Psoas muscle (tissue), 7 donors: ENCODE measurements at regions not wholly inside any gene's neighbourhood (a gene's known extent, or its start where the extent isn't known, plus 50 kb on each side); places are given as distances from the start of the nearest gene placed in this dataset.

Experiments
- ATAC-seq, 4 donors: fragments of 200-7000 bp; cut with Tn5 transposase; one replicate each; pipeline ENCODE4 v1.9.1; 2020; ENCODE audit warnings: moderate library complexity in 3 of 4, mild to moderate bottlenecking in 2 of 4
- DNase-seq, 2 donors: peaks; one replicate each; pipeline ENCODE4 v3.0.0-alpha.2; 2020
- H3K27ac ChIP-seq: fragments of 200-600 bp; one replicate; pipeline ENCODE4 v1.8.0; 2022
- H3K27me3 ChIP-seq, 3 donors: fragments of 200-600 bp in 1 of 3; one replicate each; pipeline versions ENCODE4 v1.6.1 to v1.8.0; 2013 to 2022; ENCODE audit warnings: low read length in 2 of 3, mild to moderate bottlenecking in 2 of 3, moderate library complexity in 1 of 3; ENCODE audit not compliant: insufficient read depth in 3 of 3
- H3K36me3 ChIP-seq, 2 donors: fragments of 200-600 bp in 1 of 2; one replicate each; pipeline versions ENCODE4 v1.6.1 to v1.8.0; 2013 to 2022; ENCODE audit warnings: low read depth in 1 of 2, mild to moderate bottlenecking in 1 of 2, moderate library complexity in 1 of 2; ENCODE audit not compliant: insufficient read depth in 1 of 2
- H3K4me1 ChIP-seq: fragments of 200-600 bp; one replicate; pipeline ENCODE4 v1.8.0; 2022
- H3K4me3 ChIP-seq: fragments of 200-600 bp; one replicate; pipeline ENCODE4 v1.8.0; 2022; ENCODE audit warnings: mild to moderate bottlenecking
- H3K9me3 ChIP-seq: fragments of 200-600 bp; one replicate; pipeline ENCODE4 v1.8.0; 2022
- CTCF ChIP-seq: fragments of 200-600 bp; IDR thresholded peaks from one replicate; pipeline ENCODE4 v1.8.0; 2022; ENCODE audit warnings: antibody characterized with exemption
- WGBS, 3 donors: extraction: QIAGEN DNeasy Blood & Tissue Kit; methylation state at CpG; one replicate each; pipeline versions ENCODE4 v1.1.6 to v1.1.7; 2013; 5-methylcytosine and 5-hydroxymethylcytosine counted together
- intact Hi-C, 2 donors: fragments of 100-400 bp; cut with DNase I; formaldehyde crosslinking; loops; one replicate each; pipeline versions ENCODE4 v1.11.0 to v1.14.2; 2022
- donor health status: healthy with polysubstance abuse.
- donor health status: DM: no; HTN: no; CAD: no; lungs with moderate emphysema.
- donor health status: Bipolar disorder and iron deficiency.
- donor health status: healthy.
- donor health status: DM: yes; HTN: yes; CAD: no.
- donor health status: DM: no; HTN: no; CAD: no.
- donor health status: DM: yes; HTN: yes; CAD: no.

- DNase-seq (no peak), ATAC-seq (no peak)
- intact Hi-C loops = no loop called here
- no peak overlapping the region for H3K4me3 ChIP-seq
- no peaks in the 10 kb centered on the region for H3K36me3 ChIP-seq
- no peaks in the 10 kb centered on the region for H3K27me3 ChIP-seq
- TF ChIP-seq CTCF = no peak
- no peak overlapping the region for H3K27ac ChIP-seq
- no peaks in the 10 kb centered on the region for H3K9me3 ChIP-seq
- 44 to 52% (median 44%) methylated on average over 1 of the region's 1 CpG for WGBS, 3 donors
- no peaks in the 10 kb centered on the region for H3K4me1 ChIP-seq
Observed at GRCh38 chr1:57550092-57550491, 126.2 kb upstream of the DAB1 start.

- DNase-seq = no peak
- 31 to 55% (median 36%) methylated on average over 4 of the region's 4 CpGs for WGBS, 3 donors
- Histone ChIP-seq H3K27me3 (no peaks in the 10 kb centered on the region), H3K9me3 (no peaks in the 10 kb centered on the region), H3K27ac (no peak overlapping the region), H3K4me3 (no peak overlapping the region), H3K36me3 (no peaks in the 10 kb centered on the region), H3K4me1 (no peaks in the 10 kb centered on the region)
- intact Hi-C loops = no loop called here
- ATAC-seq = peak in 2 of 4 donors; percentile 36 to 39
- no peak for TF ChIP-seq CTCF
Observed at GRCh38 chr1:57549300-57549699, 125.4 kb upstream of the DAB1 start.

GRCh38 chr1:57546549-57547330, 122.9 kb upstream of the DAB1 start:
- H3K9me3 ChIP-seq = no peaks in the 10 kb centered on the region
- WGBS, 3 donors = 70 to 76% (median 74%) methylated on average over 5 of the region's 5 CpGs
- TF ChIP-seq CTCF = no peak
- no peak for DNase-seq
- intact Hi-C loops = no loop called here
- ATAC-seq = no peak
- H3K4me3 ChIP-seq = no peak overlapping the region
- no peaks in the 10 kb centered on the region for H3K4me1 ChIP-seq
- H3K36me3 ChIP-seq = no peaks in the 10 kb centered on the region
- H3K27ac ChIP-seq = no peak overlapping the region
- no peaks in the 10 kb centered on the region for H3K27me3 ChIP-seq

GRCh38 chr1:57544345-57544744, 120.5 kb upstream of the DAB1 start:
- ATAC-seq (no peak), DNase-seq (no peak)
- no peak for TF ChIP-seq CTCF
- Histone ChIP-seq H3K27me3 (no peaks in the 10 kb centered on the region), H3K4me1 (no peaks in the 10 kb centered on the region), H3K27ac (no peak overlapping the region), H3K4me3 (no peak overlapping the region), H3K9me3 (no peaks in the 10 kb centered on the region), H3K36me3 (no peaks in the 10 kb centered on the region)
- intact Hi-C loops = no loop called here
- 39 to 42% (median 39%) methylated on average over 2 of the region's 2 CpGs for WGBS, 3 donors
